Parathyroid adenoma (tissue), 2 donors: ENCODE measurements at regions not wholly inside any gene's neighbourhood (a gene's known extent, or its start where the extent isn't known, plus 50 kb on each side); places are given as distances from the start of the nearest gene placed in this dataset.

ENCODE experiments used
- H2AFZ ChIP-seq: fragments of 300-600 bp; sonication (generic); one replicate; pipeline ENCODE4 v1.7.0; 2017; ENCODE audit warnings: antibody characterized with exemption, mild to moderate bottlenecking
- H3K27ac ChIP-seq: fragments of 300-600 bp; sonication (generic); one replicate; pipeline ENCODE4 v1.7.0; 2017
- H3K27me3 ChIP-seq: fragments of 300-600 bp; sonication (generic); one replicate; pipeline ENCODE4 v1.7.0; 2017; ENCODE audit warnings: low read length; ENCODE audit not compliant: control insufficient read depth, insufficient read depth
- H3K36me3 ChIP-seq: fragments of 300-600 bp; sonication (generic); one replicate; pipeline ENCODE4 v1.7.0; 2017; ENCODE audit warnings: low read length; ENCODE audit not compliant: control insufficient read depth, insufficient read depth
- H3K4me1 ChIP-seq: fragments of 300-600 bp; sonication (generic); one replicate; pipeline ENCODE4 v1.7.0; 2017; ENCODE audit warnings: control low read depth
- H3K4me2 ChIP-seq: fragments of 300-600 bp; sonication (generic); one replicate; pipeline ENCODE4 v1.7.0; 2017; ENCODE audit warnings: low read length
- H3K4me3 ChIP-seq: fragments of 300-600 bp; sonication (generic); one replicate; pipeline ENCODE4 v1.7.0; 2017; ENCODE audit warnings: low read depth, low read length
- H3K79me2 ChIP-seq: fragments of 300-600 bp; sonication (generic); one replicate; pipeline ENCODE4 v1.7.0; 2017; ENCODE audit warnings: control low read depth
- H3K9ac ChIP-seq: fragments of 300-600 bp; sonication (generic); one replicate; pipeline ENCODE4 v1.7.0; 2017; ENCODE audit warnings: mild to moderate bottlenecking
- H3K9me3 ChIP-seq: fragments of 300-600 bp; sonication (generic); one replicate; pipeline ENCODE4 v1.7.0; 2017; ENCODE audit warnings: low read length; ENCODE audit not compliant: control insufficient read depth
- CTCF ChIP-seq: fragments of 300-600 bp; sonication (generic); IDR thresholded peaks from one replicate; pipeline ENCODE4 v1.7.0; 2017; ENCODE audit warnings: antibody characterized with exemption, mild to moderate bottlenecking
- donor health status: primary hyperparathyroidism.

DNA sequence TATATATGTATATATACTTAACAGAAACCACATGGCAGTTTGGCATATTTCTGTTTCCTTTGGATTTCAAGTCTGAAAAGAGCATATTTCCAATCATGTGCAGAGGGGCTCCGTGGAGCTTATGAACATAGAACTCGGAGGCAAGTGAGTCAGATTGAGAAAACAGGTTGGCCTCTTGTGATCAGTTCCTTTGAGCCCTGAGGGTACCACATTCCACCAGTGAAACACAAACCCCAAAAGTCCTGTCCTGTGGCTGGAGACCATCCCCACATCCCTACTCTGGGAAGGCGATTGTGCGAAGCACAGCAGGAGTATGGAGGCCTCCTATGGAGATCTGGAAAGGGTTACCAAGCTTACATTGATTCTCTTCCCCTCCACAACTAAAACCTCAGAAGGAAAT is 196.7 kb upstream of the TMEM72 start:
- no peak overlapping the region for H3K9ac ChIP-seq
- H2AFZ ChIP-seq, result no peak overlapping the region
- no peaks in the 10 kb centered on the region for H3K27me3 ChIP-seq
- no peak overlapping the region for H3K4me3 ChIP-seq
- H3K4me1 ChIP-seq, result no peaks in the 10 kb centered on the region
- H3K79me2 ChIP-seq, result no peaks in the 10 kb centered on the region
- H3K9me3 ChIP-seq, result no peaks in the 10 kb centered on the region
- no peak overlapping the region for H3K27ac ChIP-seq
- H3K4me2 ChIP-seq, result no peak overlapping the region
- H3K36me3 ChIP-seq, result no peaks in the 10 kb centered on the region
- TF ChIP-seq CTCF, result no peak

DNA sequence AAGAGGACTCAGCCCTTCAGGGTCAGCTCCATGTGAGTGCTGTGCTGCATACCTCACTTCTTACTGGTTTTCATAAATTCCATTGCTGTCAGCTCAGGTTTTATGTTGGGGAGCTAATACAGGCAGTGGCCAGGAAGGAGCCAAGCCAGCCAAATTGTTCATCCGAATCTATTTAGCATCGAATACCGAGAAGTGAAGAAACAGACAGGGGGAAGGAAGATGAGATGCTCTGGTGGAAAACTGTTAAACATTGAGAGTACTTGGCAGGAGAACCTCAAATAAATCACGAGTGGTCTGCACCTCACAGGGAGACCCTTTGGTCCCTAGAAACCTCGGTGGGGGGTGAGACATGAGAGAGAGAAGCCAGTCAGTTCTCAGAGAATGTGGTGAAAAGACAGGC is 196.0 kb upstream of the TMEM72 start:
- no peak overlapping the region for H3K4me2 ChIP-seq
- no peak for TF ChIP-seq CTCF
- H3K9me3 ChIP-seq, result no peaks in the 10 kb centered on the region
- no peak overlapping the region for H3K4me3 ChIP-seq
- H3K27me3 ChIP-seq, result no peaks in the 10 kb centered on the region
- H3K36me3 ChIP-seq, result no peaks in the 10 kb centered on the region
- no peak overlapping the region for H3K27ac ChIP-seq
- no peak overlapping the region for H3K9ac ChIP-seq
- no peak overlapping the region for H2AFZ ChIP-seq
- no peaks in the 10 kb centered on the region for H3K4me1 ChIP-seq
- H3K79me2 ChIP-seq, result no peaks in the 10 kb centered on the region

- H3K9me3 ChIP-seq, result no peaks in the 10 kb centered on the region
- no peaks in the 10 kb centered on the region for H3K36me3 ChIP-seq
- H3K4me3 ChIP-seq, result no peak overlapping the region
- TF ChIP-seq CTCF, result no peak
- no peak overlapping the region for H3K4me2 ChIP-seq
- H3K27me3 ChIP-seq, result no peaks in the 10 kb centered on the region
- H3K9ac ChIP-seq, result no peak overlapping the region
- no peaks in the 10 kb centered on the region for H3K4me1 ChIP-seq
- no peak overlapping the region for H3K27ac ChIP-seq
- no peaks in the 10 kb centered on the region for H3K79me2 ChIP-seq
- no peak overlapping the region for H2AFZ ChIP-seq
These were observed 194.6 kb upstream of the TMEM72 start for GRCh38 chr10:44716470-44717015.

- Histone ChIP-seq H3K9ac (no peak overlapping the region), H2AFZ (no peak overlapping the region), H3K4me2 (no peak overlapping the region), H3K27ac (no peak overlapping the region), H3K36me3 (no peaks in the 10 kb centered on the region), H3K79me2 (no peaks in the 10 kb centered on the region), H3K4me1 (no peaks in the 10 kb centered on the region), H3K4me3 (no peak overlapping the region), H3K27me3 (no peaks in the 10 kb centered on the region), H3K9me3 (no peaks in the 10 kb centered on the region)
- TF ChIP-seq CTCF, result no peak
These were observed 188.1 kb upstream of the TMEM72 start for GRCh38 chr10:44723082-44723481.

DNA sequence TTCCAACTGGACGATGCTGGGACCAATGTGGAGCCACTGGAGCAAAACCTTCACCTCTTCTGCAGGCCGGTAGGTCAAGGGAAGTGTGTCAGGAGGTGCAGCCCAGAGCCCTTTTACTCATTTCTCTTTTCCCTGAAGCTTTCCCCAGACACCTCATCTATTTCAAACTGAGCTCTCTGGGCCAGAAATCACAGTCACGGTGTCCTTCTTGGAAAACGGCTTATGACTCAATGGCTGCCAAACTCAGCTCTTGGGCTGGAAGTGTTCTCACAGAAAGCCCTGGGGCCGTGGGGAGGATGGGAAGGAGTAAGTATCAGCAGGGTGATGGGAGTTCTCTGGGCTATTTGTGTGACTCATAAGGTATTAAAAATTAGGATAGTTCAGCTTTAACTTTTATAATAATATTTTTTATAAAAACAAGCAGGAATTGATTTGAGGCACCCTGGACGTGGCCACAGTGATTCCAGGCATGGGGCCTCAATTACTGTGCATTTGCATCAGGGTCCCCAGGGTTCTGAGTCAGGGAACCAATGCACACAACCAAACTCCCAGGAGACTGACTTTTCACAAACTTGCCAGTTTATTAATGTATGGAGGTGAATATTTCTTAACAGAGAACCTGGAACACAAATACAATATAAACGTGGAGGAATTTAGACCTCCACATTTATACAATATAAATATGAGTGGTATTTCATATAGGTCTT is 187.4 kb upstream of the TMEM72 start:
- Histone ChIP-seq H3K27me3 (no peaks in the 10 kb centered on the region), H3K36me3 (no peaks in the 10 kb centered on the region), H3K4me1 (no peaks in the 10 kb centered on the region), H3K27ac (no peak overlapping the region), H2AFZ (no peak overlapping the region), H3K9ac (no peak overlapping the region), H3K4me3 (no peak overlapping the region), H3K4me2 (no peak overlapping the region), H3K79me2 (no peaks in the 10 kb centered on the region), H3K9me3 (no peaks in the 10 kb centered on the region)
- TF ChIP-seq CTCF, result no peak
